ENCODE measurements at regions not wholly inside any gene's neighbourhood (a gene's known extent, or its start where the extent isn't known, plus 50 kb on each side); places are given as distances from the start of the nearest gene placed in this dataset.
A peak's percentile ranks its signal among the peaks of the same experiment; 100 is the strongest.
"Not testable (repeated sequence)": the region's sequence is repeated elsewhere in the genome, so short reads cannot be mapped to it uniquely, and the experiment has no call there.

DNA sequence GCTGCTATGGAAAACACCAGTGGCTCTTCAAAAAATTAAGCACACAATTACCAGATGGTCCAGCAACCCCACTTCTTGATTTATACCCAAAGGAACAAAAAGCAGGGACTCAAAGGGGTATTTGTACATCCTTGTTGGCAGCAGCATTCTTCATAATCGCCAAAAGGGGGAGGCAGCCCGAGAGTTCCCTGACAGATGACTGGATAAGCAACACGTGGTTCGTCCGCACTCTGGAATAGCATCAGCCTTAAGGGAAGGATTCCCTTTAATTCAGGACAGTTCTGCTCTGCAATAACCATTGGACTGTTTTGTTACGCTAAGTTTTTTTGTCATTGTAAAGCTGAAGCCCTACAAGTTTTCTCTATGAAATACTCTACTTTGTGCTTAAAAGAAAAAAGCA lies 76.7 kb upstream of the TWIST2 start:
- no peak for DNase-seq

GRCh38 chr2:238771639-238772038 lies 76.2 kb upstream of the TWIST2 start:
- no peak for DNase-seq

DNA sequence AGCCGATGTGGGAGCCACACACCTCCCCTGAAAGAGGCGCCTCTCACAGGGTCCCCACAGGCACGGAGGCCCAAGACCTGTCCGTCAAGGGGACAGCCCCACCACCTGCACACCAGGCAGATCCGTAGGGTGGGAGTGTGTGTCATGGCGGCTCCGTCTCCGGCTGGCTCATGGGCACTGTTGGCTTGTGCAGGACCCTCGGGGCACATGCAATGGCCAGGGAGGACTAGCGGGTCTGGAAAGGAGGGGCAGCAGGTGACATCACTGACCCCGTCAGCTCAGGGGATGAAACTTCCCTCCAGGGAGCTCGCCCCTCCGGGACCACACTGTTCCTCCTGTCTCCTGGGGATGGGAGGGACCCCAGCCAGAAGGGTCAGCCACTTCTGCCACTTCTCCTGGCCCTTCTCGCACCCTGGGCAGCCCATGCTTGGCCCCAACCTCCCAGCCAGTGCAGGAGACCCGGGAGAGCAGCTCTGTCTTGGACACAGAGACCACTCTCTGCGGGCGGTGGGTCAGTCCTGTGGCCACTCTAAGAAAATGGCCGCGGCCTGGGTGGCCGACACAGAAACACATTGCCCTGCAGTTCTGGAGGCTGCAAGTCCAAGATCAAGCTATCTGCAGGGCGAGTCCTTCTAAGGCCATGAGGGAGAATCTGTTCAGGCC lies 75.1 kb upstream of the TWIST2 start:
- DNase-seq = no peak

DNA sequence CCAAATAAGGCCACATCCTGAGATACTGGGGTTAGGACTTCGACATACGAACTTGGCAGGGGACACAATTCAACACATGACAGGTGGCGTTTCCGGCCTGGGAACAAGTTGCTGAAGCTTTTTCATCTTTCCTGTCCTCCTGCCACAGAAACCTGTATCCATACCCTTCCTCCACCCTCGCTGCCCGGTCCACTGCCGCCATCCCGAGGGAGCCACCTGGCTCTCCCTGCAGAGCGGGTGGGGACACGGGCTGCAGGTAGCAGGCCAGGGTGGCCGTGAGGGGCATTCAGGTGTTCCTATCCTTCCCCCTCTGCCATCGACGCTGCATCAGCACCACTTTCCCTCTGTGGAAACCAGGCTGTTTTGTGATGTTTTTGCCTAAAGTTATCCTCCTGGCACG lies 74.4 kb upstream of the TWIST2 start:
- DNase-seq = no peak

- DNase-seq = no peak
These were observed 73.8 kb upstream of the TWIST2 start for GRCh38 chr2:238774071-238774470.

GRCh38 chr2:238774980-238775509 lies 72.8 kb upstream of the TWIST2 start:
- DNase-seq = no peak

GRCh38 chr2:238775591-238775990 lies 72.3 kb upstream of the TWIST2 start:
- DNase-seq = no peak

- DNase-seq = no peak
These were observed 71.7 kb upstream of the TWIST2 start for GRCh38 chr2:238776003-238776760.

- DNase-seq = not testable (repeated sequence)
These were observed 71.2 kb upstream of the TWIST2 start for GRCh38 chr2:238776761-238777046.

DNA sequence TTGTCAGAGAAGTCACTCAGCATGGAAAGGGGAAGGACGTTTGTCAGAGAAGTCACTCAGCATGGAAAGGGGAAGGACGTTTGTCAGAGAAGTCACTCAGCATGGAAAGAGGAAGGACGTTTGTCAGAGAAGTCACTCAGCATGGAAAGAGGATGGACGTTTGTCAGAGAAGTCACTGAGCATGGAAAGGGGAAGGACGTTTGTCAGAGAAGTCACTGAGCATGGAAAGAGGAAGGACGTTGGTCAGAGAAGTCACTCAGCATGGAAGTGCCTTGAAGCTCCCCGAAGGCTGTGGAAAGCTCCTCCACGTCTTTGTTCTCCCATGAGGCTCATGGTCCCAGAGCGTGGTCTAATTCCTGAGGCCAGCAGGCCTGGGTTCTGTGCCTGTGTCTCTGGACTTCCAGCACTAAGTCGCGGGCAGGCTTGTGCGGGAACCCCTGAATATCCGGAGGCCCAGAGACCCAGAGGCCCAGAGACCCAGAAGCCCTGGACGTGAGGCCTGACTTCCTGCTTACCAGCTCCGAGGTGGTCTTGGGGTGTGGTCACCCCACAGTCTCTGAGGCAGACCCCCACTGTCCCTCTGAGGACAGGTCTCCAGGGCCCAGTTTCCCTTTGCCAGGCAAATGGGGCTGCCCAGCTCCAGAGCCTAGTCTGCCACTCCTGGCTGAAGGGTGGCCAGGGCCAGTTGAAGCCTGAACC lies 70.4 kb upstream of the TWIST2 start:
- no peak for DNase-seq

DNA sequence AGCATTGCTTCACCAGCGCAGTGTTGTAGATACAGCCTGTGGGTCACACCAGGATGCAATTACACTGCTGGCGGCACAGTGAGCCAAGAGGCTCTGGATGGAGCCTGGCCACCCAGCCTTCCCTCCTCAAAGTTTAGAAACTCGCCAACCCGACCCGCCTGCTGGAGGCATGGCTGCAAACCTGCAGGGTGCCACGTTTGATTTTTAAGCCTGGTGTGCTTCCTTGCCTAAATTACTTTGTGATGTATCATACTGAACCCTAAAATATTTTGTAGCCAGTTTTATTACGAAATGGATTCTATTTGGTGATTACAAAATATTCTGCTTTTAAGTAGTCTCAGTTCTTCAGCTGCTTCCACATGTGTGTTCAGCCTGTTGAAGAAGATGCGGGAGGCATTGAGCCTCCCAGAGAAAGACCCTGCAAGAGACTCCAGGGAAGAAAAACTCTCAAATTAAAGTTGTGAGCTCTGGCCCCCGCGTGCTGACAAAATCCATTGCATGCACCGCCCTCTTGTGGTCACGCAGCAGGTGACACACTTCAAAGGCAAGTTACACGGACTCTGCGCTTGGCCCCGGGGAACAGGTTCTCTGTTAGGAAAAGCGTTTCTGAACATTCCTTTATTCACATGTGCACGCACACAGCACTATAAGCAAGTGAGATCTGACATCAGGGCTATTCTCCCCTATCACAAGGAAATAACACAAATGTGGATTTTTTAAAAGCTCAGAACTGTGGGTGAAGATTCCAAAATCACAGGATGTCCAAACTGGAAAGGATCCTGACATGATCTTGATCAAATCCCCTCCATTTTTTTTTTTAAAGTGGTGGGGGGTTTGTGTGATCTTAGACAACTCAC lies 63.0 kb upstream of the TWIST2 start:
- DNase-seq = peak; percentile 45

DNA sequence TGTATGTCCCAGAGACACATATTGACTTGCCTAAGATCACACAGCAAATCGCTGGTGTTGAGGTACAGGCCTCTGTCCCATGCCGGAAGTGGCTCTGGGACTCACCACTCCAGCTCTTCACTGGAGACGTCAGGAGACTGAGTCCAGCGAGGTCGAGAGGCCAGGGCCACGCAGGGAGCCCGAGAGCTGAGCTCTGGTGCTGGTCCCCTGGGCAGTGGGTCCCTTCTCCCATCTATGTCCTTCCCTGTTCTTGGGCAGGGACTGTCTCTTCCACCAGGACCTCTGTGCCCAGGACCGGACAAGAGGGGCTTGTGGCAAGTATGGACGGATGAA lies 62.4 kb upstream of the TWIST2 start:
- DNase-seq = no peak

DNA sequence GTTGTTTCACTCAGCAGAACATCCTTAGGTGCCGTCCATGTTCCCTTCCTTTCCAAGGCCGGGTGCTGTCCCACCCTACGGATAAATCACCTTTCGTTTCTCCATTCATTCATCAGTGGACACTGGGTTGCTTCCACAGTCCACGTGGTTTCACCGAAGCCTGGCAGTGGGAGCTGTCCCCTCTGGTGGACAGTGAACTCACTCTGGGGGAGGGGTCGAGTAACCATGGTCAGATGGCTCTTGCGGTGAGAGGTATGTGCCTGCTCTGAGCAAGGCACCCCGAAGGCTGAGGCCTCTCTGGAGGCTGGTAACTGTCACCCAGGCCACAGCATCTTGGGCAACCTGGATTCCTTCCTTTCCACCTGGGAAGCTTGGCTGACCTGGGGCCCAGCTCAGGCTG lies 61.5 kb upstream of the TWIST2 start:
- DNase-seq = no peak

- DNase-seq = peak; percentile 5
These were observed 60.9 kb upstream of the TWIST2 start for GRCh38 chr2:238786792-238787490.

DNA sequence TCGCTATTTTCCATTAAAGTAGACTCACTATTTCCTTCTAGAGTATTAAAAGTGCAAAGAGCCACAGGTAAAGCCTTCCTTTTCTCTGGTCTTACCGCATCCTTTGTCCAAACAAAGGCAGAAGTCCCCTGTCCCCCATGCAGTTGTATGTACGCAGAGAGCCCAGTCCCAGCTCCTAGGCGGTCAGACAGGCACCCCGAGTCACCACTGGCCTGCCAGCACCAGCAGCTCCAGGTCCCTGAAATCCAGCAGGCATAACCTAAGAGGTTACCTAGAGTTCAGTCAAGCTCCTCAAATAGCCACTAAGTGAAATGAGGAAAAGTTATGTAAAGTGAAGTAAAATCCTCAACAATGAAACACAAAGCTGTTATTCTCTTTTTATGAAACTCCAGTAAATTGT lies 60.4 kb upstream of the TWIST2 start:
- DNase-seq = no peak

DNA sequence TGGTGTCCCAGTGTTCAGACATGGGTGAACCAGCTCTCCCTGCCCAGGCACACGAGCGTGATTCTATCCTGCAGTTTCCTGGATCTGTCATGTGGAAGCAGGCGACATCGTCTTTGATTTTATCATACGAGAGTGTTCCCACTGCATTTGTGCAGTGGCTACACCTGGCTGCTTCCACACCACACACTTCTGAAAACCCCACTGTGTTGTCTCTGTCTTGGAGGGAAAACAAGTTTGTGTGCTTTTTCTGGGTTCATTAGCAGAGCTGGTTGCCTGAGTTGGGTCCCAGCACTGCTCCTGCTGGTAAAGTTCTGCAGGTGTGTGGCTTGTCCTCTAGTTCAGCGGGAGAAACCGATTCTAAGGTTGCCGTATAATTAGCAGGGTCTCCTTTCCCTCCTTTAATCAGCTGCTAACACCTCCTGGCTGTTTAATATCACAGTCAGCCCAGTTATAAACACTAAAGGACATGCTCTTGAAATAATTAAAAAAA lies 58.5 kb upstream of the TWIST2 start:
- DNase-seq = no peak

- no peak for DNase-seq
These were observed 57.6 kb upstream of the TWIST2 start for GRCh38 chr2:238790126-238790832.

DNA sequence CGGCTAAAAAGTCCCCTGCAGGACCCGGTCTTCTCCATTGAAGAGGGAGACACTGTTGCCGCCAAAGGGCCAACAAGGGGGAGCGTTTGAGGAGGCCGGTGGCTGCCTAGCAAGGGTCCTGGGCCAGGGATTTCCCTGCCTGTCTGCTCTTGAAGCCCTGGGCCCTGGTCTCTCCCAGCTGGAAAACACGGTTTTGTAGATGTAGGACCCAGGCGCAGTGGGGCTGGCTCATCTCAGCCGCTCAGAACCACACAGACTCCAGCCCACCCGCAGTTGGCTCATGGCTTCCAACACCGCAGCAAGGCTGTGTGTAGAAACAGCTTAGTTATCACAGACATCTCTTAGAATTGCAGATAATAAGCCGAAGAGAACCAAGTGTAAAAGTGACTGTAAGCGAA lies 57.1 kb upstream of the TWIST2 start:
- no peak for DNase-seq

GRCh38 chr2:238791354-238791753 lies 56.5 kb upstream of the TWIST2 start:
- DNase-seq = no peak

DNA sequence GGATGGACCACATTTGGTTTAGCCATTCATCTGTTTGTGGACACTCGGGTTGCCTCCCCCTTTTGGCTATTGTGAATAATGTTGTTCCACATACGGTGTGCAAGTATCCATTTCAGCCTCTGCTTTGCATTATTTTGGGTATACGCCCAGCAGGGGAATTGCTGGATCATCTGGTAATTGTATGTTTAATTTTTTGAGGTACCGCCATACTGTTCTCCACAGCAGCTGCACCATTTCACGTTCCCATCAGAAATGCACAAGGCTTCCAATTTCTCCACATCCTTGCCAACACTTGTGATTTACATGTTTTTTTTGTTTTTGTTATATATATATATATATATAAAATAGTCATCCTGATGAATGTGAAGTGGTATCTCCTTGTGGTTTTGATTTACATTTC lies 54.6 kb upstream of the TWIST2 start:
- no peak for DNase-seq

- DNase-seq = no peak
These were observed 54.0 kb upstream of the TWIST2 start for GRCh38 chr2:238793801-238794449.

Measured in NCI-H1105 (cell line).